H9 (cell line): ENCODE measurements at regions not wholly inside any gene's neighbourhood (a gene's known extent, or its start where the extent isn't known, plus 50 kb on each side); places are given as distances from the start of the nearest gene placed in this dataset.

ENCODE experiments used
- DNase-seq: peaks from one replicate; pipeline ENCODE4 v3.0.0-alpha.2; 2017
- H2AFZ ChIP-seq: one replicate; pipeline ENCODE4 v1.6.1; 2013; ENCODE audit warnings: mild to moderate bottlenecking, low read length, control low read depth, moderate library complexity
- H2AK5ac ChIP-seq: 2 replicates; pipeline ENCODE4 v1.6.1; 2013; ENCODE audit warnings: low read length, control low read depth, mixed read lengths; ENCODE audit not compliant: insufficient read length
- H2BK120ac ChIP-seq: one replicate; pipeline ENCODE4 v1.6.1; 2013; ENCODE audit warnings: low read depth, mild to moderate bottlenecking, low read length, control low read depth, inconsistent platforms; ENCODE audit not compliant: poor library complexity, severe bottlenecking
- H2BK12ac ChIP-seq: 2 replicates; pipeline ENCODE4 v1.6.1; 2013; ENCODE audit warnings: low read length, control low read depth, mixed read lengths, low read depth; ENCODE audit not compliant: insufficient read length
- H2BK15ac ChIP-seq: 2 replicates; pipeline ENCODE4 v1.6.1; 2013; ENCODE audit warnings: low read depth, low read length, control low read depth
- H2BK20ac ChIP-seq: one replicate; pipeline ENCODE4 v1.6.1; 2013; ENCODE audit warnings: low read depth, mild to moderate bottlenecking, low read length, control low read depth, inconsistent platforms; ENCODE audit not compliant: poor library complexity, severe bottlenecking
- H2BK5ac ChIP-seq: 2 replicates; pipeline ENCODE4 v1.6.1; 2013; ENCODE audit warnings: low read length, control low read depth, mixed read lengths; ENCODE audit not compliant: insufficient read length
- H3K14ac ChIP-seq: 2 replicates; pipeline ENCODE4 v1.6.1; 2013; ENCODE audit warnings: low read length, control low read depth; ENCODE audit not compliant: insufficient read depth
- H3K18ac ChIP-seq: 2 replicates; pipeline ENCODE4 v1.6.1; 2013; ENCODE audit warnings: low read depth, mild to moderate bottlenecking, mixed read lengths, low read length, control low read depth; ENCODE audit not compliant: insufficient read length
- H3K23ac ChIP-seq: 2 replicates; pipeline ENCODE4 v1.6.1; 2013; ENCODE audit warnings: low read length, control low read depth, mixed read lengths, low read depth; ENCODE audit not compliant: insufficient read length
- H3K23me2 ChIP-seq: 2 replicates; pipeline ENCODE4 v1.6.1; 2013; ENCODE audit warnings: low read depth, mild to moderate bottlenecking, mixed read lengths, low read length, control low read depth; ENCODE audit not compliant: insufficient read length, poor library complexity, severe bottlenecking
- H3K27ac ChIP-seq: 2 replicates; pipeline ENCODE4 v1.5.1; 2013; ENCODE audit warnings: low read length, control low read depth, mixed read lengths, low read depth; ENCODE audit not compliant: insufficient read length
- H3K27me3 ChIP-seq: 2 replicates; pipeline ENCODE4 v1.6.1; 2013; ENCODE audit warnings: low read length, control low read depth, inconsistent platforms; ENCODE audit not compliant: insufficient read depth
- H3K4ac ChIP-seq: 2 replicates; pipeline ENCODE4 v1.6.1; 2013; ENCODE audit warnings: low read depth, mild to moderate bottlenecking, control low read depth, inconsistent platforms, low read length, moderate library complexity
- H3K4me1 ChIP-seq: 2 replicates; pipeline ENCODE4 v1.6.1; 2013; ENCODE audit warnings: low read length, control low read depth, inconsistent platforms; ENCODE audit not compliant: insufficient read depth
- H3K4me2 ChIP-seq: 2 replicates; pipeline ENCODE4 v1.6.1; 2013; ENCODE audit warnings: low read length, control low read depth, mixed read lengths; ENCODE audit not compliant: insufficient read length, insufficient read depth
- H3K56ac ChIP-seq: 2 replicates; pipeline ENCODE4 v1.6.1; 2013; ENCODE audit warnings: low read depth, mild to moderate bottlenecking, mixed read lengths, low read length, control low read depth; ENCODE audit not compliant: insufficient read length
- H3K79me1 ChIP-seq: 2 replicates; pipeline ENCODE4 v1.6.1; 2013; ENCODE audit warnings: low read depth, mild to moderate bottlenecking, moderate library complexity, low read length, control low read depth, inconsistent platforms; ENCODE audit not compliant: insufficient read depth, poor library complexity, severe bottlenecking
- H3K79me2 ChIP-seq: 2 replicates; pipeline ENCODE4 v1.6.1; 2013; ENCODE audit warnings: low read length, control low read depth, inconsistent platforms; ENCODE audit not compliant: insufficient read depth
- H3K9ac ChIP-seq: 2 replicates; pipeline ENCODE4 v1.6.1; 2013; ENCODE audit warnings: low read length, control low read depth, mixed read lengths; ENCODE audit not compliant: insufficient read length; ENCODE audit errors: extremely low read depth
- H3K9me3 ChIP-seq: one replicate; pipeline ENCODE4 v1.6.1; 2013; ENCODE audit warnings: low read depth, low read length, inconsistent platforms; ENCODE audit not compliant: control insufficient read depth
- H3T11ph ChIP-seq: one replicate; pipeline ENCODE4 v1.6.1; 2013; ENCODE audit warnings: mild to moderate bottlenecking, low read length, control low read depth, inconsistent platforms
- H4K20me1 ChIP-seq: one replicate; pipeline ENCODE4 v1.6.1; 2013; ENCODE audit not compliant: control insufficient read depth, insufficient read length, insufficient read depth
- H4K5ac ChIP-seq: 2 replicates; pipeline ENCODE4 v1.6.1; 2013; ENCODE audit warnings: low read depth, mild to moderate bottlenecking, mixed read lengths, low read length, control low read depth; ENCODE audit not compliant: insufficient read length
- H4K8ac ChIP-seq: replicated peaks from 2 replicates; pipeline ENCODE4 v1.6.1; 2013; ENCODE audit warnings: low read length, control low read depth, mixed read lengths, low read depth; ENCODE audit not compliant: insufficient read length
- H4K91ac ChIP-seq: 2 replicates; pipeline ENCODE4 v1.6.1; 2013; ENCODE audit warnings: low read depth, mild to moderate bottlenecking, moderate library complexity, mixed read lengths, low read length, control low read depth; ENCODE audit not compliant: insufficient read length
- H3K27ac Mint-ChIP-seq, 3 experiments: 2 replicates in 2 of 3; 3 replicates in 1 of 3; pipeline ENCODE4 v1.8.0; 2020 to 2021; ENCODE audit warnings: mixed read lengths in 3 of 3, mild to moderate bottlenecking in 1 of 3, moderate library complexity in 1 of 3
- H3K27me3 Mint-ChIP-seq: 2 replicates; pipeline ENCODE4 v1.8.0; 2021; ENCODE audit warnings: low read depth, mild to moderate bottlenecking, moderate library complexity, mixed read lengths
- H3K36me3 Mint-ChIP-seq, 3 experiments: 2 replicates in 2 of 3; 3 replicates in 1 of 3; pipeline ENCODE4 v1.8.0; 2020 to 2021; ENCODE audit warnings: low read depth in 3 of 3, mixed read lengths in 3 of 3; ENCODE audit not compliant: insufficient read depth in 1 of 3
- H3K4me1 Mint-ChIP-seq, 2 experiments: 2 replicates each; pipeline ENCODE4 v1.8.0; 2020; ENCODE audit warnings: mixed read lengths in 2 of 2
- H3K4me3 Mint-ChIP-seq, 2 experiments: 2 replicates in 1 of 2; 3 replicates in 1 of 2; pipeline ENCODE4 v1.8.0; 2020 to 2021; ENCODE audit warnings: mild to moderate bottlenecking in 2 of 2, mixed read lengths in 2 of 2, moderate library complexity in 1 of 2
- H3K9me3 Mint-ChIP-seq, 2 experiments: 2 replicates in 1 of 2; 3 replicates in 1 of 2; pipeline ENCODE4 v1.8.0; 2020; ENCODE audit warnings: mild to moderate bottlenecking in 2 of 2, mixed read lengths in 2 of 2, moderate library complexity in 1 of 2
- WGBS: extraction: QIAGEN DNeasy Blood & Tissue Kit; methylation state at CpG from one replicate; pipeline ENCODE4 v1.1.7; 2013; ENCODE audit warnings: missing lambda C conversion rate, low lambda C conversion rate, mixed read lengths; ENCODE audit not compliant: insufficient read length; ENCODE audit errors: extremely low coverage; 5-methylcytosine and 5-hydroxymethylcytosine counted together
- TF ChIP-seq, protein P1 (sequence below): fragments of 200-600 bp; sonication (generic); conservative IDR thresholded peaks from 3 replicates; pipeline ENCODE4 v1.8.0; 2021; ENCODE audit warnings: antibody characterized with exemption, mild to moderate bottlenecking

DNA sequence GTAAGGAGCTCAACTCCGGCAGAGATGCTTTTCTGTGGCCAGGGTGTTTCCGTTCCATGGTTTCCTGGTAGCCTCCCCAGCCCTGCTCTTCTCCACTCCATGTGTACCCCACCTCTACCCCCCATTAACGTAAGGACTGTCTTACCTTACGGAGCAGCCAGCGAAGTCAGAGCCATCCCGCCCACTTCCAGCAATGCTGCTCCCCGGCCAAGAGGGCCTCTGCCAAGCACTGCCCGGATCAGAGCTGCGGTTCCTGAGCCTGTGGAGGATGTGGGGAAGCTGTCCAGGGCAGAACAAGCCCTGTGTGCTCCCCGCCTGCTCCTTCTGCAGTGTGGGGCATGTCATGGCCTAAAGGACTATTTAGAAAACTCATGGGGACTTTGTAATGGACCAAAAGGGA lies 261.2 kb downstream of the GADD45G start:
- H3K14ac ChIP-seq, result no peak overlapping the region; the same call in 1 of the 2 replicates
- no peak overlapping the region for H3K4me2 ChIP-seq
- no peak overlapping the region for H2BK20ac ChIP-seq
- Mint-ChIP-seq H3K9me3 (no peaks in the 10 kb centered on the region), H3K27ac (no peak overlapping the region), H3K36me3 (no peaks in the 10 kb centered on the region; a peak in 1 of 7 replicates), H3K27me3 (peaks cover 3% of the 10 kb centered on the region; the same call in 1 of the 2 replicates), H3K4me3 (no peak overlapping the region), H3K4me1 (peaks cover 9 to 11% of the 10 kb centered on the region in 2 experiments; a peak in 3 of 4 replicates)
- H3K56ac ChIP-seq, result no peak overlapping the region
- TF ChIP-seq, protein P1, sequence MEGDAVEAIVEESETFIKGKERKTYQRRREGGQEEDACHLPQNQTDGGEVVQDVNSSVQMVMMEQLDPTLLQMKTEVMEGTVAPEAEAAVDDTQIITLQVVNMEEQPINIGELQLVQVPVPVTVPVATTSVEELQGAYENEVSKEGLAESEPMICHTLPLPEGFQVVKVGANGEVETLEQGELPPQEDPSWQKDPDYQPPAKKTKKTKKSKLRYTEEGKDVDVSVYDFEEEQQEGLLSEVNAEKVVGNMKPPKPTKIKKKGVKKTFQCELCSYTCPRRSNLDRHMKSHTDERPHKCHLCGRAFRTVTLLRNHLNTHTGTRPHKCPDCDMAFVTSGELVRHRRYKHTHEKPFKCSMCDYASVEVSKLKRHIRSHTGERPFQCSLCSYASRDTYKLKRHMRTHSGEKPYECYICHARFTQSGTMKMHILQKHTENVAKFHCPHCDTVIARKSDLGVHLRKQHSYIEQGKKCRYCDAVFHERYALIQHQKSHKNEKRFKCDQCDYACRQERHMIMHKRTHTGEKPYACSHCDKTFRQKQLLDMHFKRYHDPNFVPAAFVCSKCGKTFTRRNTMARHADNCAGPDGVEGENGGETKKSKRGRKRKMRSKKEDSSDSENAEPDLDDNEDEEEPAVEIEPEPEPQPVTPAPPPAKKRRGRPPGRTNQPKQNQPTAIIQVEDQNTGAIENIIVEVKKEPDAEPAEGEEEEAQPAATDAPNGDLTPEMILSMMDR, result no peak
- no peak overlapping the region for H3T11ph ChIP-seq
- H2AFZ ChIP-seq, result no peak overlapping the region
- no peak overlapping the region for H3K4ac ChIP-seq
- DNase-seq, result no peak
- no peak overlapping the region for H4K8ac ChIP-seq
- H2BK120ac ChIP-seq, result no peak overlapping the region
- no peaks in the 10 kb centered on the region for H3K79me2 ChIP-seq
- no peak overlapping the region for H2BK15ac ChIP-seq
- no peak overlapping the region for H4K5ac ChIP-seq
- H3K23ac ChIP-seq, result no peak overlapping the region
- no peak overlapping the region for H2BK5ac ChIP-seq
- H3K27me3 ChIP-seq, result no peaks in the 10 kb centered on the region
- no peak overlapping the region for H3K27ac ChIP-seq
- no peak overlapping the region for H3K9ac ChIP-seq
- H2BK12ac ChIP-seq, result no peak overlapping the region
- no peaks in the 10 kb centered on the region for H3K4me1 ChIP-seq
- no peaks in the 10 kb centered on the region for H3K23me2 ChIP-seq
- no CpG with 5 or more reads among the region's 10 CpGs for WGBS
- no peak overlapping the region for H4K91ac ChIP-seq
- no peaks in the 10 kb centered on the region for H4K20me1 ChIP-seq
- H3K9me3 ChIP-seq, result no peaks in the 10 kb centered on the region
- H3K79me1 ChIP-seq, result no peaks in the 10 kb centered on the region
- no peak overlapping the region for H2AK5ac ChIP-seq
- no peak overlapping the region for H3K18ac ChIP-seq
